Heart right ventricle (tissue), 16 donors: ENCODE measurements at regions not wholly inside any gene's neighbourhood (a gene's known extent, or its start where the extent isn't known, plus 50 kb on each side); places are given as distances from the start of the nearest gene placed in this dataset.

Experiments
- ATAC-seq, 8 donors: fragments of 200-7000 bp; cut with Tn5 transposase; one replicate each; pipeline ENCODE4 v1.9.1; 2020; ENCODE audit warnings: mild to moderate bottlenecking in 8 of 8, moderate library complexity in 8 of 8, moderate number of reproducible peaks in 1 of 8
- DNase-seq, 2 donors: peaks; one replicate each; pipeline ENCODE4 v3.0.0-alpha.2; 2020
- H3K27ac ChIP-seq, 10 donors: fragments of 200-600 bp; sonication (generic) in 2 of 10; one replicate each; pipeline versions ENCODE4 v1.5.0 to v1.8.0; 2020 to 2022; ENCODE audit warnings: mild to moderate bottlenecking in 3 of 10
- H3K27me3 ChIP-seq, 7 donors: fragments of 200-600 bp; one replicate each; pipeline ENCODE4 v1.8.0; 2021 to 2022; ENCODE audit warnings: mild to moderate bottlenecking in 2 of 7
- H3K36me3 ChIP-seq, 9 donors: fragments of 200-600 bp; sonication (generic) in 1 of 9; one replicate each; pipeline versions ENCODE4 v1.5.0 to v1.8.0; 2020 to 2022; ENCODE audit warnings: mild to moderate bottlenecking in 2 of 9
- H3K4me1 ChIP-seq, 9 donors: fragments of 200-600 bp; sonication (generic) in 1 of 9; one replicate each; pipeline versions ENCODE4 v1.5.0 to v1.8.0; 2020 to 2022; ENCODE audit warnings: mild to moderate bottlenecking in 4 of 9
- H3K4me3 ChIP-seq, 10 donors: fragments of 200-600 bp; sonication (generic) in 2 of 10; one replicate each; pipeline versions ENCODE4 v1.5.0 to v1.8.0; 2020 to 2022; ENCODE audit warnings: mild to moderate bottlenecking in 7 of 10, moderate library complexity in 2 of 10
- H3K9me3 ChIP-seq, 11 donors: fragments of 200-600 bp in 10 of 11; sonication (generic) in 2 of 11; one replicate each; pipeline versions ENCODE4 v1.5.0 to v1.8.0; 2013 to 2022; ENCODE audit warnings: mild to moderate bottlenecking in 2 of 11, control low read depth in 1 of 11, moderate library complexity in 1 of 11
- CTCF ChIP-seq, 9 donors: fragments of 200-600 bp; sonication (generic) in 2 of 9; IDR thresholded peaks; one replicate each; pipeline versions ENCODE4 v1.5.0 to v1.8.0; 2021 to 2022; ENCODE audit warnings: antibody characterized with exemption in 9 of 9, mild to moderate bottlenecking in 5 of 9, moderate library complexity in 1 of 9
- WGBS, 2 donors: extraction: QIAGEN DNeasy Blood & Tissue Kit; methylation state at CpG; one replicate each; pipeline ENCODE4 v1.1.7; 2013; ENCODE audit warnings: inconsistent platforms in 1 of 2; 5-methylcytosine and 5-hydroxymethylcytosine counted together
- intact Hi-C, 10 donors: fragments of 100-400 bp; cut with DNase I; formaldehyde crosslinking; loops; one replicate each; pipeline versions ENCODE4 v1.11.1 to v1.14.2; 2022
- donor health status: Arrhythmogenic right ventricular cardiomyopathy.
- donor health status: ischemic (EF 13 %, LVEDD 7.1; RV severe dilation, severe dysfunction).
- donor health status: healthy with polysubstance abuse.
- donor health status: DM: no; HTN: yes; CAD: no.
- donor health status: DM: no; HTN: no; CAD: no.
- donor health status: ischemic (EF 25% LVEDD 6.9; RV normal size, moderate dysfunction).
- donor health status: ischemic (EF 25% LVEDD 5.7; RV mildly dilated, moderate dysfunction).
- donor health status: healthy.
- donor health status: DM: yes; HTN: yes; CAD: no.
- donor health status: Ischemic cardiomyopathy.
- donor health status: ischemic (EF 35%, LVEDD 5.7; RV mildly dilated, moderate dysfunction).
- donor health status: nonischemic (EF 11% LVEDD 7.7; RV severe dilation, severe dysfunction).
- donor health status: DM: yes; HTN: yes; CAD: no.
- donor health status: PGD.
- donor health status: ischemic (EF 29% LVEDD 5.4; RV normal size, mild dysfunction).
- donor health status: nonischemic (EF 23%, LVEDD 6.1; RV moderate dilation, normal function).

GRCh38 chr11:127644366-127644765 lies 643.8 kb upstream of the KIRREL3 start:
- Histone ChIP-seq H3K4me3 (no peak overlapping the region), H3K4me1 (no peaks in the 10 kb centered on the region), H3K36me3 (no peaks in the 10 kb centered on the region), H3K9me3 (no peaks in the 10 kb centered on the region), H3K27me3 (no peaks in the 10 kb centered on the region), H3K27ac (no peak overlapping the region)
- WGBS, 2 donors = 94 to 97% methylated on average over 4 of the region's 4 CpGs
- DNase-seq = no peak
- intact Hi-C loops = loop anchor here in 1 of 10 donors (5.0 kb wide), 1 partner anchor 572 kb away; no protein-coding TSS in a partner anchor
- TF ChIP-seq CTCF (IDR thresholded peaks at IDR 0.05) = no peak
- no peak for ATAC-seq

- no peaks in the 10 kb centered on the region for H3K9me3 ChIP-seq
- H3K27ac ChIP-seq = no peak overlapping the region
- no peaks in the 10 kb centered on the region for H3K36me3 ChIP-seq
- WGBS, 2 donors = 60 to 68% methylated on average over 5 of the region's 5 CpGs
- H3K27me3 ChIP-seq = no peaks in the 10 kb centered on the region
- ATAC-seq (no peak), DNase-seq (no peak)
- no peak for TF ChIP-seq CTCF (IDR thresholded peaks at IDR 0.05)
- no peak overlapping the region for H3K4me3 ChIP-seq
- no peaks in the 10 kb centered on the region for H3K4me1 ChIP-seq
- intact Hi-C loops = loop anchor here in 1 of 10 donors (5.0 kb wide), 1 partner anchor 571 kb away; no protein-coding TSS in a partner anchor
Measured at GRCh38 chr11:127643268-127644058, 642.9 kb upstream of the KIRREL3 start.

- no peak overlapping the region for H3K4me3 ChIP-seq
- H3K27ac ChIP-seq = no peak overlapping the region
- WGBS, 2 donors = 93 to 95% methylated on average over 1 of the region's 1 CpG
- ATAC-seq (no peak), DNase-seq (no peak)
- H3K9me3 ChIP-seq = no peaks in the 10 kb centered on the region
- H3K27me3 ChIP-seq = no peaks in the 10 kb centered on the region
- H3K4me1 ChIP-seq = no peaks in the 10 kb centered on the region
- intact Hi-C loops = loop anchor here in 1 of 10 donors (5.0 kb wide), 1 partner anchor 569 kb away; no protein-coding TSS in a partner anchor
- no peaks in the 10 kb centered on the region for H3K36me3 ChIP-seq
- no peak for TF ChIP-seq CTCF (IDR thresholded peaks at IDR 0.05)
Measured at GRCh38 chr11:127640561-127641451, 640.2 kb upstream of the KIRREL3 start.

- ATAC-seq (no peak), DNase-seq (no peak)
- H3K27ac ChIP-seq = no peak overlapping the region
- no peaks in the 10 kb centered on the region for H3K27me3 ChIP-seq
- TF ChIP-seq CTCF (IDR thresholded peaks at IDR 0.05) = no peak
- intact Hi-C loops = loop anchor here in 1 of 10 donors (5.0 kb wide), 1 partner anchor 568 kb away; no protein-coding TSS in a partner anchor
- 54 to 61% methylated on average over 2 of the region's 2 CpGs for whole genome bisulfite sequencing, 2 donors
- H3K4me1 ChIP-seq = no peaks in the 10 kb centered on the region
- H3K36me3 ChIP-seq = no peaks in the 10 kb centered on the region
- H3K9me3 ChIP-seq = no peaks in the 10 kb centered on the region
- H3K4me3 ChIP-seq = no peak overlapping the region
Measured at GRCh38 chr11:127639916-127640315, 639.3 kb upstream of the KIRREL3 start.
